HFF-Myc (cell line): ENCODE measurements at regions not wholly inside any gene's neighbourhood (a gene's known extent, or its start where the extent isn't known, plus 50 kb on each side); places are given as distances from the start of the nearest gene placed in this dataset.

ENCODE experiments used
- DNase-seq: peaks from one replicate; pipeline ENCODE4 v3.0.0-alpha.2; 2011; ENCODE audit warnings: low read depth; ENCODE audit errors: extremely low read depth
- H3K4me3 ChIP-seq: replicated peaks from 2 replicates; pipeline ENCODE4 v1.5.1; 2011; ENCODE audit warnings: low read depth, mild to moderate bottlenecking, control low read depth, low read length
- TF ChIP-seq, protein P1 (sequence below): IDR thresholded peaks from 2 replicates; pipeline ENCODE4 v1.5.1; 2012; ENCODE audit warnings: mild to moderate bottlenecking, low read depth, low read length, control low read depth; ENCODE audit errors: missing control alignments

DNA sequence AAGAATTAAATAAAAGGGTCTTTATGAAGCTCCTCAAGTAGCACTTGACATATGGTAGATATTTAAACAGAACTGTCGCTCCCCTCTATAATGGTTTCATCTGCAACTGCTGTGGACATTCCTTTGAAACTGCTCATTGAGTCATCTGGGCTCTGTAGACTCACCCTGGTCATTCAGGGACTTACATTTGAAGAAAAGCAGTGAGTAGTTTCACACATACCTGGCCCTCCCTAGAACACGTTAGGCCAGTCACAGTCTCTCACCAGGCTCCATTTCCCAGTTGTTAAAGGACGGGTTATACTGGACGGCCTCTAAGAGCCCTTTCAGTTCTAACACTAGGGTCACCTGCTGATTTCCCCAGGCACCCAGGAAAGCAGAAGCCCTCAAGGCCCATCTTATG, 217.0 kb downstream of the BCL11B start:
- no peak for DNase-seq
- no peak overlapping the region for H3K4me3 ChIP-seq
- TF ChIP-seq, protein P1, sequence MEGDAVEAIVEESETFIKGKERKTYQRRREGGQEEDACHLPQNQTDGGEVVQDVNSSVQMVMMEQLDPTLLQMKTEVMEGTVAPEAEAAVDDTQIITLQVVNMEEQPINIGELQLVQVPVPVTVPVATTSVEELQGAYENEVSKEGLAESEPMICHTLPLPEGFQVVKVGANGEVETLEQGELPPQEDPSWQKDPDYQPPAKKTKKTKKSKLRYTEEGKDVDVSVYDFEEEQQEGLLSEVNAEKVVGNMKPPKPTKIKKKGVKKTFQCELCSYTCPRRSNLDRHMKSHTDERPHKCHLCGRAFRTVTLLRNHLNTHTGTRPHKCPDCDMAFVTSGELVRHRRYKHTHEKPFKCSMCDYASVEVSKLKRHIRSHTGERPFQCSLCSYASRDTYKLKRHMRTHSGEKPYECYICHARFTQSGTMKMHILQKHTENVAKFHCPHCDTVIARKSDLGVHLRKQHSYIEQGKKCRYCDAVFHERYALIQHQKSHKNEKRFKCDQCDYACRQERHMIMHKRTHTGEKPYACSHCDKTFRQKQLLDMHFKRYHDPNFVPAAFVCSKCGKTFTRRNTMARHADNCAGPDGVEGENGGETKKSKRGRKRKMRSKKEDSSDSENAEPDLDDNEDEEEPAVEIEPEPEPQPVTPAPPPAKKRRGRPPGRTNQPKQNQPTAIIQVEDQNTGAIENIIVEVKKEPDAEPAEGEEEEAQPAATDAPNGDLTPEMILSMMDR = no peak

- TF ChIP-seq, protein P1 = no peak
- H3K4me3 ChIP-seq = no peak overlapping the region
- DNase-seq = no peak
These were observed 216.2 kb downstream of the BCL11B start for GRCh38 chr14:99055816-99056215.

GRCh38 chr14:99057576-99058083, 214.4 kb downstream of the BCL11B start:
- H3K4me3 ChIP-seq = no peak overlapping the region
- no peak for DNase-seq
- TF ChIP-seq, protein P1 = no peak

DNA sequence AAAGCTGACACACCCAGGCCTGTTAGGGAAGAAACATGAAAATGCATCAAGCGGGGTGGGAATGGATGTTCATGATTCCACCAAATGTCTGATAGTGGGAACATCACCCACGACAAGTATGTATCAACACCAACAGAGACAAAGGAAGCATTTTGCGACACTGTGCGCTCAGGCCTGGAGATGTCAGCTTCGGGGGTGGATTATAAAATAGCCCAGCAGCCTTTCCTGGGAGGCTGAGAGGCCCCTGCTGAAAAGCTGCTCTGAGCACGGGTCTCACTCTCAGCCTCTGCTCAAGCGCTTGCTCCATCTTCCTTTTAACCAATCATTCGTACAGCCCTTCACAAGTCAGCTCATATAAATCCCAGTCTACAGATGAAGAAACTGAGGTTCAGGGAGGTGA, 213.5 kb downstream of the BCL11B start:
- H3K4me3 ChIP-seq = no peak overlapping the region
- DNase-seq = no peak
- TF ChIP-seq, protein P1 = no peak

- TF ChIP-seq, protein P1 = no peak
- no peak overlapping the region for H3K4me3 ChIP-seq
- no peak for DNase-seq
These were observed 209.8 kb downstream of the BCL11B start for GRCh38 chr14:99062216-99062615.

DNA sequence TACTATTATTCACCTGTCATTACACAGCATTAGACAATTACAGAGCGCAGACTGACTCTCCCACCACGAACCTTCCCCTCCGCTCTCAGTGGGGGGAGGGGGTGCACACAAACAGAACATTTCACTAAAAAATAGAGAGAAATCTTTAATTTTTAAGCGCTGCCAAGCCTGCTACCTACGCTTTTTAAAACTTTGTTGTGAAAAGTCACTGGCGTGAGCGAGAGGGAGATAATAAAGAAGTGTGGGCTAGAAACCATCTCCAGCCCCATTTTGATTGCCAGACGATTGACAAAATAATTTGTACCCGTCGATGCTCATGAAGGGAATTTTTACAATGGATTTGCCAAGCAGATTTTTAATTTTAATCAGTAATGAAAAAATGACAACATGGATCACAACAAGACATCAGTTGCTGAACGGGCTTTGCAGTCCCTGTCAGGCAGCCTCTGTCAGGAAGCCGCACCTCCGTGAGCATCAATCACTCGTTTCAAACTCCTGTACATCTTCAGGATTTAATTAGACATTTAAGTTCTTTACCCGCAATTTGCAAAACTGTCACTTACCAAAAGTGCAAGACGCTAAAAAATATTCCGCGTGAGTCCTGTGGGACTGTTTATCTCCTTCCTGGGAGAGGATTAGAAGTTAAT, 209.1 kb downstream of the BCL11B start:
- TF ChIP-seq, protein P1 = no peak
- H3K4me3 ChIP-seq = no peak overlapping the region
- no peak for DNase-seq
